GM12873 (cell line): ENCODE measurements at regions not wholly inside any gene's neighbourhood (a gene's known extent, or its start where the extent isn't known, plus 50 kb on each side); places are given as distances from the start of the nearest gene placed in this dataset.

Experiments used
- TF ChIP-seq, protein P1 (sequence below): IDR thresholded peaks from 2 replicates; pipeline ENCODE4 v1.5.1; 2012; ENCODE audit warnings: low read depth, mild to moderate bottlenecking, moderate library complexity, low read length, control low read depth; ENCODE audit not compliant: insufficient read depth; ENCODE audit errors: missing control alignments

DNA sequence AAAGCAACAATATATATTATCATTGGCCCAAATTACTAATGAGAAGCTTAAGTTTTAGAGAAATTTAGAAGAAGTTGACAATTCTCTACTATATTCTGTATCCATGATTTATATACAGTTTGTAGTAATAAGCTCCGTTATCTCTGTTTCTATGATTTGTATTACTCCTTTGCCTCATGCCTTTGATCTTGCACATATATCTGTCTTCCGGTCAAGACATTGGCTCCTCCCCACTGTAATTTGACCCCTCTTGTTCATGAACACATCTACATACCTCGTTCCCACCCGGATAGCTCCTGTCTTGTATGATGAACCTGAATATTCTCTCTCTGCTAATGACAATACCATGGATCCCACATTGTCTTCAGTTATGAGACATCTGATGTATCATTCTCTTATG lies 581.0 kb upstream of the RGS18 start:
- TF ChIP-seq, protein P1, sequence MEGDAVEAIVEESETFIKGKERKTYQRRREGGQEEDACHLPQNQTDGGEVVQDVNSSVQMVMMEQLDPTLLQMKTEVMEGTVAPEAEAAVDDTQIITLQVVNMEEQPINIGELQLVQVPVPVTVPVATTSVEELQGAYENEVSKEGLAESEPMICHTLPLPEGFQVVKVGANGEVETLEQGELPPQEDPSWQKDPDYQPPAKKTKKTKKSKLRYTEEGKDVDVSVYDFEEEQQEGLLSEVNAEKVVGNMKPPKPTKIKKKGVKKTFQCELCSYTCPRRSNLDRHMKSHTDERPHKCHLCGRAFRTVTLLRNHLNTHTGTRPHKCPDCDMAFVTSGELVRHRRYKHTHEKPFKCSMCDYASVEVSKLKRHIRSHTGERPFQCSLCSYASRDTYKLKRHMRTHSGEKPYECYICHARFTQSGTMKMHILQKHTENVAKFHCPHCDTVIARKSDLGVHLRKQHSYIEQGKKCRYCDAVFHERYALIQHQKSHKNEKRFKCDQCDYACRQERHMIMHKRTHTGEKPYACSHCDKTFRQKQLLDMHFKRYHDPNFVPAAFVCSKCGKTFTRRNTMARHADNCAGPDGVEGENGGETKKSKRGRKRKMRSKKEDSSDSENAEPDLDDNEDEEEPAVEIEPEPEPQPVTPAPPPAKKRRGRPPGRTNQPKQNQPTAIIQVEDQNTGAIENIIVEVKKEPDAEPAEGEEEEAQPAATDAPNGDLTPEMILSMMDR, result no peak

DNA sequence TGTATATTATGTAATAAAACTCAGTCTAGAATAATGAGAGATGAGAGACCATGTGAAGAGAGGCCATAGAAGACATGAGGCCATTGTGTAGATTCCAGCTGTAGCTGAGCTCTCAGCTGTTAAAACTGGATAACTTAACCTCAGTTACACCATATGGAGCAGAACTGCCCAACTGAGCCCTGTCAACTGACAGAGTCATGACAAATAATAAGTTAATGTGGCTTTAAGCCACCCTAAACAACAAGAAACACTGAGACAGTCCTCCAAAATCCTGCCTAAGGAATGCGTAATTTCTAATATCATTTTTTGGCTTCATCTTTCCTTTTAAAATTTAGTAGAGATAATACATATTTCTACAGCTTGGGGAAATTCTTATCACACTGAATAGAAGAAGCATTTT lies 580.0 kb upstream of the RGS18 start:
- TF ChIP-seq, protein P1, result no peak

DNA sequence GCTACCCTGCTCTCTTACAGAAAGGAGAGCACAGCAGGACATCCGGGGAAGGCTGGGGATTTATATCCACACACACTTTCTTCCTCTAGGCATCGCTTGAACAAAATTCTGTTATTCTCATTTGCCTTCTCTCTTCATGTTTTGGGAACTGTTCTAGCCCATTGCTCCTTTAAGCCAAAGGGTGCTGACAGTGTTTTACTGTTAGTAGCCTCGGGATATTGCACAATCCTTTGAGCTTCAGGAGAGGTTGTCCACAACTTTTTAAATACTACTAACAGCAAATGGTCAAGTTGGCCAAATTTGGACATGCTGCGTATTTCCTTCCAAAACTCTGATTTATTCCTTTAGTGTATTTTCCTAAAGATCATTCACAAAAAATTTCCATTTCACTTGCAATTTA lies 579.2 kb upstream of the RGS18 start:
- TF ChIP-seq, protein P1, result no peak

DNA sequence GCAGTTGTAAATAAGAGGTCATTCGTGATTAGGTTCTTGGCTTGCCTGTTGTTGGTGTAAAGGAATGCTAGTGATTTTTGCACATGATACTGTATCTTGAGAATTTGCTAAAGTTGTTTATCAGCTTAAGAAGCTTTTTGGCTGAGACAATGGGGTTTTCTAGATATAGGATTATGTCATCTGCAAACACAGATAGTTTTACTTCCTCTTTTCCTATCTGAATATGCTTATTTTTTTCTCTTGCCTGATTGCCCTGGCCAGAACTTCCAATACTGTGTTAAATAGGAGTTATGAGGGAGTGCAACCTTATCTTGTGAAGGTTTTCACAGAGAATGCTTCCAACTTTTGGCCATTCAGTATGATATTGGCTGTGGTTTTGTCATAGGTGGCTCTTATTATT lies 576.1 kb upstream of the RGS18 start:
- TF ChIP-seq, protein P1, result no peak

DNA sequence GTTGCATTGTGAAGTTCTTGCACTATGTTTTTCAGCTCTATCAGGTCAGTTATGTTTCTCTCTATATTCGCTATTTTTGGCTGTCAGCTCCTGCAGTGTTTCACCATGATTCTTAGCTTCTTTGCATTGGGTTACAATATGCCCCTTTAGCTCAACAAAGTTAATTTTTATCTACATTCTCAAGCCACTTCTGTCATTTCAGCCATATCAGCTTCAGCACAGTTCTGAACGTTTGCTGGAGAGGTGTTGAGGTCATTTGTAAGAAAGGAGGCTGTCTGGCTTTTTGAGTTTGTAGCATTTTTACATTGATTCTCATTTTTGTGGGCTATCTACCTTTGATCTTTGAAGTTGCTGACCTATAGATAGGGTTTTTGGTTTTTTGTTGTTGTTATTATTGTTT lies 573.2 kb upstream of the RGS18 start:
- TF ChIP-seq, protein P1, result no peak

DNA sequence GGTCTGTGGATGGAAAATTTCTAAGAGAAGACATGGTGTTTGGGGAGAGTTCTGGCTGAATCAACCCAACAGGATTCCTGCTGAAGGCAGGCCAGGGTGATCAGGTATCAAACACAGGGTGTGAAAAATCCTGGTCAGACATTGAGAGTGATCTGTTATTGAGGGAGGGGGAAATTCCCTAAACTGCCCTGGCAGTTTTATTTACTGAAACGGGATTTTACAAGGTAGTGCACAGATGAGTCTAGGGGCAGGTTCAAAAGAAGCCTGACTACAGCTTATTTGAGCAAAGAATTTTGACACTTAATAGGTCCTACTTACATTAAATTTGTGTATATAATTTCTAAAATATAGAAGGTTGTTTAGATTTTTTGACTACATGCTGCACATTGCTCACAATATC lies 569.4 kb upstream of the RGS18 start:
- TF ChIP-seq, protein P1, result no peak

DNA sequence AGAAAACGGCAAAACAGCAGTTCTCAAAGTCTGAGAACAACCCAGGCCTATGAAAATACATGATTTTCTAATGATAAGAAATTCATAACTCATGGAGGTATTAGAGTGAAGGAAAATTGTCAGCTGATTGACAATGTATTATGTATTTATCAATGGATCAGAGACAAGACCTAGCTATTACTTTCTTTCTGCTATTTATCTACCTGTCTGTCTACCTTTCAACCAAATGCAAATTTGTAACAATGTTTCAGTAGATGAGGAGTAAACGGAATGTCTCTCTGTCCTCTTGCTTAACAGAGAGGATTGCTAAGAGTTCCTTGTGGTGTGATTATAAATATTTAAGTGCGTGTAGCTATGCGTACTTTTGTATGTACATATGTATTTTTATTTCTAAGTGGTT lies 568.7 kb upstream of the RGS18 start:
- TF ChIP-seq, protein P1, result no peak
